ACC112 (cell line): ENCODE measurements at regions not wholly inside any gene's neighbourhood (a gene's known extent, or its start where the extent isn't known, plus 50 kb on each side); places are given as distances from the start of the nearest gene placed in this dataset.

Experiments
- H2AFZ ChIP-seq: fragments of 200-600 bp; sonication (generic); one replicate; pipeline ENCODE4 v1.6.0; 2017; ENCODE audit warnings: antibody characterized with exemption, low read length; ENCODE audit not compliant: unreplicated experiment
- H3K27ac ChIP-seq: fragments of 200-600 bp; sonication (generic); 2 replicates; pipeline ENCODE4 v1.5.1; 2014; ENCODE audit warnings: low read depth, mild to moderate bottlenecking, antibody characterized with exemption, low read length, moderate library complexity
- H3K27me3 ChIP-seq: fragments of 200-600 bp; sonication (generic); 2 replicates; pipeline ENCODE4 v1.6.1; 2014; ENCODE audit warnings: mild to moderate bottlenecking, antibody characterized with exemption, low read length, moderate library complexity, mixed read lengths; ENCODE audit not compliant: insufficient read depth
- H3K36me3 ChIP-seq: fragments of 200-600 bp; sonication (generic); 2 replicates; pipeline ENCODE4 v1.6.1; 2016; ENCODE audit warnings: mild to moderate bottlenecking, antibody characterized with exemption, low read length, moderate library complexity, mixed read lengths; ENCODE audit not compliant: insufficient read depth
- H3K4me1 ChIP-seq: fragments of 200-600 bp; sonication (generic); one replicate; pipeline ENCODE4 v1.6.1; 2016; ENCODE audit warnings: low read length, mixed read lengths; ENCODE audit not compliant: insufficient read depth, unreplicated experiment, control insufficient read depth
- H3K4me3 ChIP-seq: fragments of 200-600 bp; sonication (generic); 2 replicates; pipeline ENCODE4 v1.5.1; 2014; ENCODE audit warnings: mild to moderate bottlenecking, low read depth, low read length
- H3K79me2 ChIP-seq: fragments of 200-600 bp; sonication (generic); one replicate; pipeline ENCODE4 v1.6.0; 2016; ENCODE audit warnings: low read length; ENCODE audit not compliant: control insufficient read depth, unreplicated experiment, insufficient read depth

GRCh38 chr4:34010751-34011519 lies 2233.4 kb downstream of the ARAP2 start:
- Histone ChIP-seq H3K27ac (no peak overlapping the region), H3K36me3 (no peaks in the 10 kb centered on the region), H3K4me1 (no peaks in the 10 kb centered on the region), H2AFZ (no peak overlapping the region), H3K79me2 (no peaks in the 10 kb centered on the region), H3K27me3 (no peaks in the 10 kb centered on the region), H3K4me3 (no peak overlapping the region)

- H3K4me1 ChIP-seq: no peaks in the 10 kb centered on the region
- H3K36me3 ChIP-seq: no peaks in the 10 kb centered on the region
- no peaks in the 10 kb centered on the region for H3K27me3 ChIP-seq
- H3K27ac ChIP-seq: no peak overlapping the region
- H3K4me3 ChIP-seq: no peak overlapping the region
- no peak overlapping the region for H2AFZ ChIP-seq
- no peaks in the 10 kb centered on the region for H3K79me2 ChIP-seq
Measured at GRCh38 chr4:34035225-34035624, 2209.1 kb downstream of the ARAP2 start.

DNA sequence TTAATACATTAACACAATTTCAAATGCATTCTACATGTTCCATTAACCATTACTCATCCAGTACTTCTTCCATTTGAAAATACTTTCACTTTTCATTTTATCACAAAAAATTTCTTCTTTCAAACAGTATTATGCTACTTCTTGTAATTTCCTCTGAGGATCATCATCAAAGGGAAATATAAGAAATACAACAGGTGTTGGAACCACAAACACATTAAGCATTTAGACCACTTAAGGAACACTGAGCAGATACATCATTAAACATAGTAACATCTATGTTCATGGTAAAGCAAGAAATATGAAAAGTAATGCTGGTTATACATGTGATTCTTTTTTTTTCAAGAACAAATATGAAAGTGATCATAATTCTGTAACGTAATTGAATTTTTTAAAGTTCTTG lies 2207.0 kb downstream of the ARAP2 start:
- Histone ChIP-seq H2AFZ (peak overlapping the region; percentile 77), H3K79me2 (no peaks in the 10 kb centered on the region), H3K4me1 (no peaks in the 10 kb centered on the region), H3K4me3 (peak overlapping the region; percentile 60), H3K27ac (no peak overlapping the region), H3K36me3 (no peaks in the 10 kb centered on the region), H3K27me3 (no peaks in the 10 kb centered on the region)

DNA sequence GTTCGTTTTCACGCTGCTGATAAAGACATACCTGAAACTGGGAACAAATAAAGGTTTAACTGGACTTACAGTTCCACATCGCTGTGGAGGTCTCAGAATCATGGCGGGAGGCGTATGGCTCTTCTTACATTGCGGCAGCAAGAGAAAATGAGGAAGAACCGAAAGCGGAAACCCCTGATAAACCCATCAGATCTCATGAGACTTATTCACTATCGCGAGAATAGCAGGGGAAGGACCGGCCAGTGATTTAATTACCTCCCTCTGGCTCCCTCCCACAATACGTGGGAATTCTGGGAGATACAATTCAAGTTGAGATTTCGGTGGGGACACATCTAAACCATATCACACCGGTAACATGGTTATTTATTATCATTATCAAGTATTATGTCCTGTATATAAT lies 2204.5 kb downstream of the ARAP2 start:
- Histone ChIP-seq H3K27ac (no peak overlapping the region), H3K36me3 (no peaks in the 10 kb centered on the region), H2AFZ (no peak overlapping the region), H3K79me2 (no peaks in the 10 kb centered on the region), H3K4me3 (no peak overlapping the region), H3K4me1 (no peaks in the 10 kb centered on the region), H3K27me3 (no peaks in the 10 kb centered on the region)

DNA sequence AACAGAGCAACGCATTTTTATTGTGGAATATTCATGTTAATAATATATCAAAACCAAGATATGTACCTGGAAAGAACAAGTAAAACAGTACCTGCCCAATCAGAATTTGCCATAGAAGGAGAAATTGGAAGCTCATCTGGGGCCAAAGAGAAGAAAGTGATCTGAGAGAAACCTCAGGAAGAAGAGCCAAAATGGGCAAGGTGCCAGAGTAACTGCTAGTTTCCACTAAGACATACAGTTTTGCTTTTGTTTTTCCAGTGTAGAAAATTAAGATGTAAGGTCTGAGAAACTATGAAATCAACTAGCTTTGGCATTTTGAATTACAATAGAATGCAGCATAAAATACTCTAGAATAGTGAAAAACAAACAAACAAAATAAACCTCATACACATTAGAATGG lies 2201.2 kb downstream of the ARAP2 start:
- Histone ChIP-seq H3K27ac (no peak overlapping the region), H3K4me1 (peaks cover 11% of the 10 kb centered on the region), H3K79me2 (no peaks in the 10 kb centered on the region), H3K36me3 (no peaks in the 10 kb centered on the region), H3K27me3 (no peaks in the 10 kb centered on the region), H3K4me3 (no peak overlapping the region), H2AFZ (no peak overlapping the region)

DNA sequence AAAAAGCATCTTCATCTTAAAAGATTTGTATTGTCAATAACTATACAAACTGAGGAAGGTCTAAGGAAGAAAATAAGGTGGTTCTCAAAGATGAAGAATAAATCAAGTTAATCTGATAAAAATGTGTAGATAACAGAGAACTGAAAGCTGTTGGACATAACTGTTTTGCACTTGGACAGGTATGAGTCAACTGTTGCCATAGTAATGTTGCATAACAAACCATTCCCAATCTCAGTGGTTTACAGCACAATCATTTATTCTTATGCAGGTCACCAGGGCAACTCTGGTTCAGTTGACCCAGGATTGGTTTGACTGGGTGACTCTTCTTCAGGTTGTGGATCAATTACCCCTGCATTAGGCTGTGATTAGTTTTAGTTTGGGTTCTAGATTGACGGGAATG lies 2197.7 kb downstream of the ARAP2 start:
- Histone ChIP-seq H3K4me3 (no peak overlapping the region), H3K36me3 (no peaks in the 10 kb centered on the region), H3K79me2 (no peaks in the 10 kb centered on the region), H3K27ac (peak overlapping the region; percentile 68), H3K4me1 (peaks cover 11% of the 10 kb centered on the region), H2AFZ (peak overlapping the region; percentile 20), H3K27me3 (no peaks in the 10 kb centered on the region)

DNA sequence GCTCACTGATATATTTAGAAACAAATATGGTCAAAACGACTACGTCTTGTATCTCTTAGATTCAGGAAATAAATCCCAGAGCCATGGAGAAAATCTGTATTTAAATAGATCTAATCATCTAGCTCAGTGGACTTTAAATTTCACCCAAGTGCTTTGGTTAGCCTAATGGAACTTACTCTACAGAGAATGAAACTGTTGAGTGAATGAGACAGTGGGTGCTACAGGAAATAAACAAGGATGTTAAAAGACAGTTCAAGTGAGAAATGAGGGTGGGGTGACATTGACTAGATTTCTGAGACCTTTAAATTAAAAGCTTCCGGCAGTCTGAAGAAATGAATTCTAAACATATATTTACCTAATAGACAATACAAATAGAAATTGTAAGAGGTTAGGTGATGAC lies 2197.0 kb downstream of the ARAP2 start:
- peaks cover 11% of the 10 kb centered on the region for H3K4me1 ChIP-seq
- peak overlapping the region; percentile 55 for H3K27ac ChIP-seq
- H3K27me3 ChIP-seq: no peaks in the 10 kb centered on the region
- H2AFZ ChIP-seq: peak overlapping the region; percentile 5
- no peaks in the 10 kb centered on the region for H3K79me2 ChIP-seq
- H3K36me3 ChIP-seq: no peaks in the 10 kb centered on the region
- H3K4me3 ChIP-seq: no peak overlapping the region

DNA sequence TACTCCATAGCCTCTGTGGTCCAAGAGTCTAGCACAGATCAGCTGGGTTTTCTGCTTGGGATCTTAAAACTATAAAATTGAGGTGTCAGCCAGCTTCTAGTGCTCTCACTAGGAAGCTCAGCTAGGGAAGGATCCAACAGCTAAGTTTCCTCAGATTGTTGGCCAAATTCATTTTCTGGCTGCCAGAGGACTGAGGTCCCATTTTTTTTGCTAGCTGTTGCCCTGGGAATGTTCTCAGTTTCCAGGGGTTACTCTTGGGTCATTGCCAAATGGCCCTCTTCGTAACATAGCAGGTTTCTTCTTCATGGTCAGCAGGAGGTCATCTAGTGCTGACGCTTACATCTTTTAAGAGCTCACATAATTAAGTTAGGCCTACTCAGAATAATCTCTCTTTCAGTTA lies 2178.2 kb downstream of the ARAP2 start:
- Histone ChIP-seq H3K4me3 (no peak overlapping the region), H3K79me2 (no peaks in the 10 kb centered on the region), H3K4me1 (no peaks in the 10 kb centered on the region), H3K36me3 (no peaks in the 10 kb centered on the region), H3K27ac (no peak overlapping the region), H3K27me3 (no peaks in the 10 kb centered on the region), H2AFZ (no peak overlapping the region)

GRCh38 chr4:34091451-34091850 lies 2152.9 kb downstream of the ARAP2 start:
- no peak overlapping the region for H2AFZ ChIP-seq

GRCh38 chr4:34094114-34094513 lies 2150.2 kb downstream of the ARAP2 start:
- Histone ChIP-seq H3K36me3 (no peaks in the 10 kb centered on the region), H3K4me1 (no peaks in the 10 kb centered on the region), H3K27ac (no peak overlapping the region), H3K79me2 (no peaks in the 10 kb centered on the region), H3K4me3 (no peak overlapping the region), H3K27me3 (no peaks in the 10 kb centered on the region), H2AFZ (no peak overlapping the region)

More at GRCh38 chr4:34091451-34091850, 2152.9 kb downstream of the ARAP2 start:
- Histone ChIP-seq H3K27ac (no peak overlapping the region), H3K27me3 (no peaks in the 10 kb centered on the region), H3K4me1 (no peaks in the 10 kb centered on the region), H3K4me3 (no peak overlapping the region), H3K36me3 (no peaks in the 10 kb centered on the region), H3K79me2 (no peaks in the 10 kb centered on the region)

DNA sequence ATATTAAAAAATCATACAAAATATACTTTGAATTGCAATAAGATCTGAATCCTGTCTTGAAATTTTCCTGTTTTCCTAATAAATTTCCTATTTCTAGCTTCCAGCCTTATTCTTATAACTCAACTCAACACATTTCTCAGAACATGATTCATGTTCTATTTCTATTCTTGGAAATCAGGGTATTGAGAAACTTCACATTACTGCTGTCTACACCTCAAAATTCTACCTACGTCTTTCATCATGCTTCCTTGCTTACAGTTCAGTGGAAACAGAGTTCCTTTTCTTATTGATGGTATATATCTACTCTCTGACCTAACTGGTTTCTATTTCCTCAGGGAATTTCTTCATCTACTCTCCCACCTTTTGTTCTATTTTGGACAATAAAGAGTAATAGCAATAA lies 2139.0 kb downstream of the ARAP2 start:
- Histone ChIP-seq H3K27me3 (no peaks in the 10 kb centered on the region), H3K4me3 (no peak overlapping the region), H3K27ac (no peak overlapping the region), H2AFZ (no peak overlapping the region), H3K79me2 (no peaks in the 10 kb centered on the region), H3K4me1 (peaks cover 9% of the 10 kb centered on the region), H3K36me3 (no peaks in the 10 kb centered on the region)
